ENCODE measurements at regions not wholly inside any gene's neighbourhood (a gene's known extent, or its start where the extent isn't known, plus 50 kb on each side); places are given as distances from the start of the nearest gene placed in this dataset.

DNA sequence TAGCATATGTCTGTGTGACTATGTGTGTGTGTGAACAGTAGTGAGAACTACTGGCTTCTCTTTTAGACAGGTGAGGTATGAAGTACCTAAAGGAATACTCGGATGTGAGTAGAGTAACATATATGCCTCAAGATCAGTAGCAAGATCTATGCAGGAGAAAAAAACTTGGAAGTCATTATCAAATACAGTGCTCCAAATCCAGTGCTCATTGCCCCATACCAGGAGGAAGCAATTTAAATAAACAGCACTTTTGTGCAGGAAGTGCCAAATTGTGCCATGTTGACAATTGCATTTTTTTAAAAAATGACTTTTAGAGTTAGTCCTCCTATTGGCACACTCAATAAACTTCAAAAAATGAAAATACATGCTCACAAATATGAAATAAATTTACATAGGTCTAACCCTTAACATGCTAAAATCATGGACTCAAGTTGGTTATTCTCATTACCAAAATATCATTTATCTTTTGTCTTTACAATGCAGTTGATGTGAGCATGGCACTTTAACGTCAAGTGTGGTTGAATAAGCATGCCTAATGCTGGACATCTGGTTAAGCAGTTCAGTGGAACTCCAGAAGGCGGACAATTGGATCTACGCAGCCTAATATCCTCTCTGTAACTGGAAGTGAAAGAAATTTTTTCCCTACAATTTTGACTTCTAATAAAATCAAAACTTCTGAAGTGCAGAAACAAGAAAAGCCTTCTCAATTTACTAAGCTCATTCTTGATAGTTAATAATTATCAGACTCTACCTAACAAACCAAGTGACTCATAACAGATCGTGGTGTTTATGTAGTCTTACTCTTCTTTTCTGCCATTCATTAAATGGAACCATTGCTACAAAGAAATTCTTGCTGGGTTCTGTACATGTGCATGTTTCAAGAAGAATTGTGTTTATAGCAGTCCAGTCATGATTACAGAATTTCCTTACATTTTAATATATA is 195.2 kb downstream of the MDFIC start:
- no peak for DNase-seq

DNA sequence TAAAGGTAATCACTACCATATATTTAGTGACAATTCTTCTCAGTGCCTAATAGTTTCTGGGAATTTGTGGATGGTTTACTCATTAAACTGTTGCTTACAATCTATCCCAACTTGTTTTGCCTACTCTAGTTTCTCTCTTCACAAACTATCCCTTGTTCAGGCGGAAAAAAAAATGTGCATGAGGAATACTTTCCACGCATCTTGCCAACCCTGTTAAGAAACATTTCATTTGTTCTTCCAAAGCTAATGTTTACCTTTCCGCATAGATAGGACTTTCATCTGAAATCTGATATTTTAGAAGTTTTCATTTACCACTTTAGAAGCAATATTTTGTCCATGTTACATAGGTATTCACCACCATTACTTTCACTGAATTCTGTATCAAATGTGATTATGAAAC is 191.9 kb downstream of the MDFIC start:
- DNase-seq: no peak

DNA sequence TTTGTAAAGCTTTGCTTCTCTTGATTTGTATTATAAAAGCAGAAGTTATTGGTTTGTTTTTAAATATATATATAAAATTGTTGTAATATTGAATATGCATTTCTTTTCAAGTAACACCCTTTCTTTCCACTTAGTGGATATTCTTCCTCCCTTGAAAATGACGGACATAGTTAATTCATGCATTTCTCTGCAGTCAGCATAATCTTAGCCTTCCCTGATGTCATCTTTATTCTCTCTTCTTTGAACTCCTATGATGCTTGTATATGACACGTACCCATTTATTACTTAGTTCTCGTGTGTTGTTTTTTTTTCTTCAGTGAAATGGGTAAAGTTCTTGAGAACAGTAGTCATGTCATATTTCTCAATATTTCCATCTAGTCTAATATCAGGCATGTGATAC is 191.2 kb downstream of the MDFIC start:
- DNase-seq: no peak

DNA sequence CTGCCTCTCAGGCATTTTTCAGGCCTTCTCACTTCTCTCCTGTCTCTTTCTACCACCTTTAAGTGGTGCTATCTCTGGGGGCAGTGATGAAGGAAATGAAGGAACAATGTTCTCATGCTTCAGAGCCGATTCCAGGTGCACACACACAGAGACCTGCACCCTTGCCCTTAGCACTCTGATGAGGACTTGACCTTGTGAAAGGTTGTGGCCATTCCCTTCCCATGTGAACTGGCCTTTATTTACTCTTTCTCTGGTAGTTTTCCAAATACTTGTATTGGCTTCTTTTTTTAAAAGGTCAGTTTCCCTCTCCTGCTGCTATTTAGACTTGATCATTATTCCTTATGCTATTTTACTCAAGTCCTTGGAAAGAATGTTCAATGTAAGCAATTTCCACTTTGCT is 188.6 kb downstream of the MDFIC start:
- DNase-seq: no peak

DNA sequence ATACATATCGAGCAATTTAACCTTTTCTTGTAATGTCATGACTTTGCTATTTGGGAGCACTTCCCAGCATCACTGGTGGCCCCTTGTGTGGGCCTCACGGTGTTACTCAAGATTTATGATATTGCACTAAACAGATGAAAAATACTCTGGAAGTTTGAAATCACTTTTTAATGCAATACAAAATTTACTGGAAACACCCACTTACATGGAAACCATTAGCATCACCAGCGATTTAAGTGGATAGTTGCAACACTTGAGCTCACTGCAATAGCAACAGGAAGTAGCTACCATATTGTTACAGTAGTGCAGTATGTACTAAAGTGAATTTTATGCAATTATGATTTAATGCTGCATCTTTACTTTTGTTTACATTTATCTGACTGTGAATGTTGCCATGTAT is 184.4 kb downstream of the MDFIC start:
- no peak for DNase-seq

DNA sequence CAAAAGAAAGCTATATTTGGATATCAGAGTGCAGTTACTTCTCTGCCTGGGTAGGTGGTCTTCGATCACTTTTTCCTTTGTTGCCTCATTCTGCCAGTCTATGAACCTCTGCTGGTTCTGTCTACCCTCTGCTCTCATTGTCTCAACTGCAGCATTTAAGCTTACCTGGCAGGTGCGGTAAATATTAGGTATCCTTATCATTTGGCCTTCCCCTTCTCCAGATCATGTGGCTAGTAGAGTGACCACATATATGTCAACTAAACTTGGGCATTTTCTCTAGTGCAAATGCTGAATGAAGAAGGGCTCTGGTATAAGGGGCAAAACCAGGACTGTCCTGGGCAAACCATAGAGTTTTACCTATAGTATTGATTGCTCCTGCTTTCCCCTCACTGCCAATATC is 180.8 kb downstream of the MDFIC start:
- no peak for DNase-seq

DNA sequence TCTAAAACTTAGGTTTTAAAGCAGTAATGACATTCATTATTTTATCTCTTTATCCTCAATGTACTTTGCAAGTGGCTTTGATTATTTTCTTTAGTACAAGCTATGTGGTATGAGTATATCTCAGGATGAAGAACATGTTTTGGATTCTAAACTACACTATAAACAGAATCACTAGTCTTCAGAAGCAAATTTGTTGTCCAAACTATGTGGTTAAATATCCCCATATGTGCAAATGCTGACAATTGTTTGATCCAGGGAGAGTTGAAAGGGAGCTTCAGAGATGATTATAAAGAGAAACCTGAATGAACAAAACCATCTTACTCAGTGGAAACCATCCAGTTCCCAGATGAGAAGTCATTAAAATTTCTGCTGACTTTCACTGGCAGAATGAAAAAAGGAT is 179.3 kb downstream of the MDFIC start:
- DNase-seq: no peak

DNA sequence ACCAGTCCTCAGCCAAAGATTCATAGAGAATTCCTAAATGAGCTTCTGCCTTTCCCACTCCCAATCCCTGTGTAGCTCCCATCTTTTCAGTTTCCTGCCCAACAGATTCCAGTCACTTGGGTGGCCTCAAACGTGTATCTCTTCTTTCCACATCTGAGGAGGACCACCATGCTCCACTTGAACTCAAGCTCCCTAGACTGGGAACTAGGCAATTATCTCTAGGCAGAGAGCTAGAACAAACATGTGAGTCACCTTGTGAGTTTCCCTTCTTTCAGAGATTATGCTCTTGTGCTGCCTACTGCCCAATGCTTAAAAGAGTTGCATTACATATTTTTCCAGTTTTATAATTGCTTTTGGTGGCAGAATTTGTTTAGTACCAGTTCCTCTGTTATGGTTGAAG is 178.0 kb downstream of the MDFIC start:
- no peak for DNase-seq

DNA sequence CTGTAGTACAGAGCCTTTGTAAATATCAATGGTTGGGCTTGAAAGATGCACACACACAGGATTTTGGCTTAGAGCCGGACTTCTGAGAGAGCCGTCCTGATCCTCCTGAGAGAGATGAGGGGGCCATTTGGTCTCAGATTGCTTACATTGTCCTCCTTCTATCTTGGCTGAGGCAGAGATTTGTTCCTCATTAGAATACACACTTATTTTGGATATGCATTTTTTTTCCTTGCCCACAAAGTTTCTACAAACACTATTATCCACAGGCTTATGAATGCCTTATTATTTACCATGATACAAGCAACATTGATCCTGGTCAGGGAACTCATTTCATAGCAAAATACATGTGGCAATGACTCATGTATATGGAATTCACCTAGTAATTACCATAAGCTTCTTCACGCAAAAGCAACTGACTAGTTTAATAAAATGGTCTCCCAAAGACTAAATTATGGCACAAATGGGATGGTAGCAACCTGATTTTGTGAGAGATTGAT is 175.3 kb downstream of the MDFIC start:
- no peak for DNase-seq

DNA sequence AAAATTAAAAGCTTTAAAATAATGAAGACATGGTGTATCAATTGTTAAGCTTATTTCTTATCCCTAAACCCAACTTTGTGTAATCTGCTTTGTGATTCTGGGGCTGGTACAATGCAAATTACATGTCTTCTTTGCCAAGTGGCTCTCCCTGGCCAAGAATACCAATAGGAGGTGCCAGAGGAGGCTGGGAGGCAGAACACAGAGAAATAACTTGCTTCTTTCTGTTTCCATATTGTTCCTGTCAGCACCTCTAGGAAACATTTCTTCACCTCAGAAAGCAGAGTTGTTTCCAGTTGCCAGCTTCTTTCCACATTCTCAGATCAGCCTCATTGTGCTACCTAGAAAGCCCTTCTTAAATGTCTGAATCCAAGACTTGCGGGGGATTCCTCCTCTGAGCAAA is 174.4 kb downstream of the MDFIC start:
- no peak for DNase-seq

DNA sequence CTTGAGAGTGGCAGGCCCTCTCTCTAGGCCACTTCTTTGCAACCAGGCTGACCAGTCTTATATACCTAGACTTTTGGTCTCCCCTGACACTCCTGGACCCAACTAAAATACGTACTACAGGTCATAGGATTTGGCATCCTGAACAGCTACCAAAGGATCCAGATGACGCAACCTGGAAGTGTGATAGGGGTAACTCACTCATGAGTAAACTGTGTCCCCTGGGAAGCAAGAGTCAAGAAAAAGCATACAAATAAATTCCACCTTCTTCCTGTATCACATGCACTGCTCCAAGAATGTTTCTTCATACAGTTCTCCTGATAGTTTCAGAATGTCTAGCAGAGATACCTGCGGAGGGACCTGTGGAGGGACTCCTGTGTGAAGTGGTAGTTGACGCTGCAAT is 172.3 kb downstream of the MDFIC start:
- DNase-seq: no peak

DNA sequence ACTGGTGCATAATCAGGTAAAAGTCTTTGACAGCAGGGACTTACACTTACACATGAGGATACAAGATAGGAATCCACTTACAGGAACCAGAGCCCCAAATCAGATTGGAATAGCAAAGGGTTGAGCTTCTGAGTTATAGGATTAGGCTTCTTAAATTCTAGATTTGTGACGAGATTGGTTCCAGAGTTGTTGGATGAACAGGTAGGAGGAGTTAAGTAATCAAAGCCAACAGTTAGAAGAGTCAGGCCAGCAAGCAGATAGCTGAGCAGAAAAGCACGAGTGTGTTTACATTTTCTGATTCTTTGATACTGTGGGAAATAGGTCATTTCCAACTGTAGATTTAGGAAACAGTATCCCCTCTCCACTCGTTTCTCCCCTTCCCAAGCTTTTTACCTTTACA is 167.0 kb downstream of the MDFIC start:
- DNase-seq: no peak

DNA sequence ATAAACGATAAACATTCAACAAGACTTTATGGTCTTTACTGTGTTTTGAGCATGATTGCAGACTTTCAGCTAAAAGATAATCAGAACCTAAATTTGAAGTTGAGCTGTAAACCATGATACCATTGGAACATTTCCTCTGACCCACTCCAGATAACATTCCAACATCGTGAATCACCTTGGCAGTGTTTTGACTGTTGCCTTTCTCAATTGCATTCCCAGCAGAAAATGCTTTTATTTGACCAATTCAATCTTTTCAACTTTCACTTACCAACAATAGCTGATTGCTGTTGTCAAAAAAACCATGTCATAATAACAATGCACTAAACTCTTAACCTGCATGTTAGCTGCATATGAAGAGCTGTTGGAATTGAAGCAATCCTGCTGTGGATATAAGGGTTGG is 165.5 kb downstream of the MDFIC start:
- DNase-seq: no peak

DNA sequence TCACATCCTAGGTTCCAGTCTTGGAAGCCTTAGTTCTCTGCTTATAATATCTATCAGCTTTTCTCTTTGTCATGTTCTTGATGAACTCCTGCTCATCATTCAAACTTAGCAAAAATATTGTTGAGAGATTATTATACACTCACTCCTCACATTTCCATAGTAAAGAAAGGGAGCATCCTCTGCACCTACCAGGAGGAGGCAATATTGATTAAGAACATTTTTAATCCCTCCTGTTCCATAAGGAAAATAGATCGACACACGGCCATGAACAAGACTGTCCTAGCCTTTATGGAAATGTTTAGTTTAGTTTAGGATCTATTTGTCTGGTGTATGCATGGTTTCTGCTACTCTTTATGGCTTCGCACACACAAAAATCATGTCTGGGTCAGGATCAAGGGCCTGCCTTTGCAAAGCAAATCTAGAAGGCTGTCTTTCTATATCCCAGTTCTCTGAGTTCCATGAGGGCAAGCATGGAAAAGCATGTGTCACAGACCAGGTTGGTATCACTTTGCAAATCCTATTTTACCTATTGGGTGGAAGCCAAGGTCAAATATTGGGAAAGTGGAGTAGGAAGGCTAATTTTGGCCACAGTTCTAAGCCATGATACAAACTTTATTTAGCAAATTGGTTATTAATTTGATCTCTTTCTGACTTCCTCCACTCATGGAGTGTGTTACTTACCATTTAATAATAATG is 164.4 kb downstream of the MDFIC start:
- DNase-seq: no peak

DNA sequence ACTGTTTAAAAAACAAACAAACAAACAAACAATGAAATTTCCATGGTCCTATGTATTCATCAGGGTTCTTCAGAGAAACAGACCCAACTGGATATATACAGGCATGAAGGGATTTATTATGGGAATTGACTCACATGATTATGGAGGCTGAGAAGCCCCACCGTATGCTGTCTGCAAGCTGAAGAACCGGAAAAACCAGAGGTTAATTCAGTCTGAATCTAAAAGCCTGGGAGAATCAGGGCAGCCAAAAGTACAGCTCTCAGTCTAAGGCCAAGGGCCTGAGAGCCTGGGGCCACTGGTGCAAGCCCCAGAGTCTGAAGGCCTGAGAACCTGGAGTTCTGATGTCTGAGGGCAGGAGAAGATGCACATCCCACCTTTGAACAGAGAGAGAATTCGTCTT is 163.5 kb downstream of the MDFIC start:
- DNase-seq: no peak

DNA sequence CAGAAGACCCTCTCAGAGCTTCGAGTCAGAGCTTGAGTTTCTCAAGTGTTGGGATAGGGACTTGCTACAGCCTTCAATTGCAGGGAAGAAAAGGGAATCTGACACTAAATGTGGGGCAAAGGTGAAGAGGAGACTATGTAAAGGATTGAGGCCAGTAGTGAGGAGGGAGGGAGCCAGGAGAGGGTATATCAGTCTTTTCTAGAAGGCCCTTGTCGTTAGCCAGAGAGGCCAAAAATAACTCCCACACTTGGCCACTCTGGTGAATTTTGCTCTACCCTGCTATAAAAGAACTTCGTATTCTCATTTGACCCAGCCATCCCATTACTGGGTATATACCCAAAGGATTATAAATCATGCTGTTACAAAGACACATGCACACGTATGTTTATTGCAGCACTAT is 162.0 kb downstream of the MDFIC start:
- no peak for DNase-seq

DNA sequence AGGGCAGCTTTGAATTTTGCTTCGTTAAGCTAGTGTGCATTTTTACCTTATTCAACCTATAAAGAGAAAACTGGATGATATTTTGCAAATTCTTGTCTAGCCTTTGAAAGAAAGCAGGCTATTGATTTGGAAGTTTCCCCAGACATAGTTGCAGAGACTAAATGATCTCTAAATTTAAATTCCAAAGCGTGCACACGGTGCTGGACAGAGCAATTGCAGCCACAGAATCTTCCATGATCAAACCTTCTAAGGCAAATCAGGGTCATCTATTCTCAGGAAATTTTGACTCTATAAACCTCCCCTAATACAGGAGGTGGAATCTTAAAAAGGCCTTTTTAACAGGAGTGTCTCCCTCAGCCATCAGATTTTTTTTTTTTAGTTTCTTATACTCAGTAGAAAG is 159.9 kb downstream of the MDFIC start:
- DNase-seq: no peak

DNA sequence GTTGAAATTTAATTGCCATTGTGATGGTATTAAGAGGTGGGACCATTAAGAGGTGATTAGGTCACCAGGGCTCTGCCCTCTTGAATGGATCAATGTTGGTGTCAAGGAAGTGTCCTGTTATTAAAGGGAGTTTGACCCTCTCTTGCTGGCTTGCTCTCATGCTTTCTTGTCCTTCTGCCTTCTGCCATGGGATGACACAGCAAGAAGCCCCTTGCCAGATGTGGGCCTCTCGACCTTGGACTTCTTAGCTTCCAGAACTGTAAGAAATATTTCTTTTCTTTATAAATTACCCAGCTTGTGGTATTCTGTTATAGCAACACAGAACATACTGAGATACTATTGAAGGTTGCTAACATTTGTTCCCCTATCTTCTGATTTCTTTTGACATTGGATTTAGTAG is 157.0 kb downstream of the MDFIC start:
- DNase-seq: no peak

DNA sequence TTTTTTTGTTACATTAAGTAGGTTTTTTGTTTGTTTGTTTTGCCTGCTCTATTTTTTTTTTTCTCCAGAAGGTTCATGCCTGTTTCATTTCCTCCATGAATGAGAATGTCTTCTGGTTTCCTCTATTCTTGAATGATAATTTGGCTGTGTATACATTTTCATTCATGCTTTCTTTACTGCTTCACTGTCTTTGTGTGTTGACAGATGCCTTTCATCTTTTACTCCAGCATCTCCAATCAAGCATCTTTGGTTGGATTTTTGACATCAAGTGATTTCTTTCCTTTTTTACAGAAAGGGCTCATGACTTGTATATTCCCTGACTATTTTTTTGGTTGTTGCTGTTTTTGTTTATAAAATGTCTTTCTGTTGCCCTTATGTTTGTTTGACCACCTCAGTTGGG is 156.5 kb downstream of the MDFIC start:
- no peak for DNase-seq

DNA sequence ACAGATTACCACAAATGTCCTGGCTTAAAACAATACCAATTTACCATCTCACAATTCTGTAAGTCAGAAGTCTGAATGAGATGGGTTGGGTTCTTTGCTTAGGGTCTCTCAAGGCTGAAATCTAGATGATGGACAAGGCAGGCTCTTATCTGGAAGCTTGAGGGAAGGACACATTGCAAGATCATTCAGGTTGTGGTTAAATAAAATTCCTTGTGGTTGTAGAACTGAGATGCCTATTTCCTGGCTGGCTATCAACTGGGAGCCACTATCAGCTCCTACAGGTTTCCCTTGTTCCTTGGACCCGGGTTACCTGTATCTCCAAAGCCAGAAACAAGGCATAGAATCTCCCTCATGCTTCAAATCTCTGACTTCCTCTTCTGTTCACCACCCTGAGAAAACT is 148.4 kb downstream of the MDFIC start:
- DNase-seq: no peak

Data from NCI-H774 (cell line).